Endodermal cell (in vitro differentiated cells): ENCODE measurements at regions not wholly inside any gene's neighbourhood (a gene's known extent, or its start where the extent isn't known, plus 50 kb on each side); places are given as distances from the start of the nearest gene placed in this dataset.

Experiments used
- DNase-seq: peaks from one replicate; pipeline ENCODE4 v3.0.0-alpha.2; 2017
- H3K27ac ChIP-seq: 2 replicates; pipeline ENCODE4 v1.5.1; 2013; ENCODE audit warnings: mild to moderate bottlenecking, low read depth, low read length, moderate library complexity
- H3K27me3 ChIP-seq: 2 replicates; pipeline ENCODE4 v1.6.1; 2013; ENCODE audit warnings: mild to moderate bottlenecking, low read length, moderate library complexity; ENCODE audit not compliant: insufficient read depth, control insufficient read depth, poor library complexity, severe bottlenecking
- H3K36me3 ChIP-seq: 2 replicates; pipeline ENCODE4 v1.7.0; 2013; ENCODE audit warnings: mild to moderate bottlenecking, low read length, moderate library complexity; ENCODE audit not compliant: control insufficient read depth, insufficient read depth
- H3K4me1 ChIP-seq: one replicate; pipeline ENCODE4 v1.7.0; 2013; ENCODE audit warnings: low read length; ENCODE audit not compliant: control insufficient read depth, insufficient read depth
- H3K4me3 ChIP-seq: 2 replicates; pipeline ENCODE4 v1.5.1; 2013; ENCODE audit warnings: mild to moderate bottlenecking, low read length, moderate library complexity
- H3K9ac ChIP-seq: 2 replicates; pipeline ENCODE4 v1.6.1; 2013; ENCODE audit warnings: mild to moderate bottlenecking, low read length, moderate library complexity; ENCODE audit not compliant: poor library complexity, severe bottlenecking; ENCODE audit errors: extremely low read depth
- H3K9me3 ChIP-seq: 2 replicates; pipeline ENCODE4 v1.6.1; 2013; ENCODE audit warnings: mild to moderate bottlenecking, low read length, moderate library complexity; ENCODE audit not compliant: control insufficient read depth
- H3K27ac Mint-ChIP-seq: 2 replicates; pipeline ENCODE4 v1.8.0; 2020; ENCODE audit warnings: mixed read lengths
- H3K27me3 Mint-ChIP-seq: 2 replicates; pipeline ENCODE4 v1.8.0; 2021; ENCODE audit warnings: mild to moderate bottlenecking, mixed read lengths; ENCODE audit not compliant: insufficient read depth
- H3K36me3 Mint-ChIP-seq: 2 replicates; pipeline ENCODE4 v1.8.0; 2020; ENCODE audit warnings: low read depth, mixed read lengths
- H3K4me1 Mint-ChIP-seq: 2 replicates; pipeline ENCODE4 v1.8.0; 2020; ENCODE audit warnings: mixed read lengths
- H3K4me3 Mint-ChIP-seq: 2 replicates; pipeline ENCODE4 v1.8.0; 2020; ENCODE audit warnings: mild to moderate bottlenecking, moderate library complexity, mixed read lengths
- H3K9me3 Mint-ChIP-seq: 2 replicates; pipeline ENCODE4 v1.8.0; 2020; ENCODE audit warnings: mild to moderate bottlenecking, mixed read lengths
- CTCF ChIP-seq: fragments of 200-600 bp; sonication (generic); conservative IDR thresholded peaks from 2 replicates; pipeline ENCODE4 v1.5.0; 2021; ENCODE audit warnings: antibody characterized with exemption, mild to moderate bottlenecking
- WGBS, 2 experiments: methylation state at CpG; one replicate each; pipeline versions ENCODE4 v1.1.5 to v1.1.7; 2013; ENCODE audit warnings: missing lambda C conversion rate in 2 of 2, mixed read lengths in 1 of 2; ENCODE audit not compliant: insufficient coverage in 1 of 2, insufficient read length in 1 of 2; 5-methylcytosine and 5-hydroxymethylcytosine counted together

DNA sequence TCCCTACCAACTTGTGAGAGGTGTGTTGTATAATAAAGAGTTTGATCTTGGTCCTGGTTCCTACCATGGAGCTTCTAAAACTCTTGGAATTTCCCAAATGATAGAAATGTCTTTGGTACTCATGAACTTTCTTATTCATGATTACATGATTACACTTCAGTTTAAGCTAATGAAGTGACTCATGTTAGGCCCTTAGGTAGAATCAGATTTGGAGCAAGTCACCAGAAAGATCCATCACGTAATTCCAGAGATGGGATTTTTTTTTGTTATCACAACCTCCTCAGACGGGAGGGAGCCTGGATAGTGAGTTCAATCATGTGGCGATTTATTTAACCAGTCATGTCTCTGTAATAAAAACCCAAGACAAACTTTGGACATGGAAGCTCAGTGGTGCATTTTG lies 1287.6 kb upstream of the ZEB2 start:
- WGBS, 2 experiments = 94 to 98% methylated on average over 3 of the region's 3 CpGs
- H3K36me3 ChIP-seq = no peaks in the 10 kb centered on the region
- Mint-ChIP-seq H3K27me3 (no peaks in the 10 kb centered on the region), H3K9me3 (no peaks in the 10 kb centered on the region), H3K27ac (no peak overlapping the region), H3K4me3 (no peak overlapping the region), H3K4me1 (peaks cover 8% of the 10 kb centered on the region), H3K36me3 (no peaks in the 10 kb centered on the region)
- no peak for TF ChIP-seq CTCF
- no peaks in the 10 kb centered on the region for H3K9me3 ChIP-seq
- H3K27me3 ChIP-seq = no peaks in the 10 kb centered on the region
- no peak overlapping the region for H3K9ac ChIP-seq
- H3K4me1 ChIP-seq = peaks cover 4% of the 10 kb centered on the region
- H3K4me3 ChIP-seq = no peak overlapping the region
- no peak overlapping the region for H3K27ac ChIP-seq
- no peak for DNase-seq

DNA sequence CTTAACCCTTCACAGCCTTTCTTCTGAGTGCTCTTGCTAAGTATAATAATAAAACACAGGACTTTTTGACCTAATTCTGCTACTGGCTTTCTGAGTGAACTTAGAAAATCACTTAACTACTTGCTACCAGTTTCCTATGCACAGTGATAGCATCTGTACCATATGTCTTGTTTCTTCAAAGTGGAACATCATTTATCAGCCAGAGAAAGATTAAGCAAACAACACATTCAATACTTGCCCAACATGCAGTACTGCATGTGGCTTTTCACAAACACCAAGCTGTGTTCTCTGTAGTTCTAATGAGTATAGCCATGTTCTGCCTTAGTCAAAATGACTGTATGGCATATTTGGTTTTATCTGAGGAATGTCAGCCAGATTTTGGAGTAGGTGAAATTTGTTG lies 1286.6 kb upstream of the ZEB2 start:
- Histone ChIP-seq H3K27me3 (no peaks in the 10 kb centered on the region), H3K4me1 (peaks cover 4% of the 10 kb centered on the region), H3K36me3 (no peaks in the 10 kb centered on the region), H3K27ac (no peak overlapping the region), H3K9me3 (no peaks in the 10 kb centered on the region), H3K9ac (no peak overlapping the region), H3K4me3 (no peak overlapping the region)
- Mint-ChIP-seq H3K27ac (no peak overlapping the region), H3K27me3 (no peaks in the 10 kb centered on the region), H3K4me3 (no peak overlapping the region), H3K9me3 (no peaks in the 10 kb centered on the region), H3K4me1 (peaks cover 8% of the 10 kb centered on the region), H3K36me3 (no peaks in the 10 kb centered on the region)
- no peak for DNase-seq
- no peak for TF ChIP-seq CTCF

GRCh38 chr2:145802133-145802532 lies 1282.2 kb upstream of the ZEB2 start:
- WGBS, 2 experiments = 89 to 100% methylated on average over 1 of the region's 1 CpG
- Mint-ChIP-seq H3K27ac (no peak overlapping the region), H3K9me3 (peaks cover 2% of the 10 kb centered on the region), H3K4me3 (no peak overlapping the region), H3K27me3 (no peaks in the 10 kb centered on the region), H3K4me1 (peaks cover 35% of the 10 kb centered on the region), H3K36me3 (no peaks in the 10 kb centered on the region)
- H3K27ac ChIP-seq = no peak overlapping the region
- no peak overlapping the region for H3K4me3 ChIP-seq
- H3K27me3 ChIP-seq = no peaks in the 10 kb centered on the region
- no peaks in the 10 kb centered on the region for H3K36me3 ChIP-seq
- peaks cover 11% of the 10 kb centered on the region for H3K4me1 ChIP-seq
- DNase-seq = no peak
- no peak overlapping the region for H3K9ac ChIP-seq
- no peaks in the 10 kb centered on the region for H3K9me3 ChIP-seq
- no peak for TF ChIP-seq CTCF
